Activated naive CD8-positive, alpha-beta T cell (primary cell): ENCODE measurements at regions not wholly inside any gene's neighbourhood (a gene's known extent, or its start where the extent isn't known, plus 50 kb on each side); places are given as distances from the start of the nearest gene placed in this dataset.
A peak's percentile ranks its signal among the peaks of the same experiment; 100 is the strongest.

Experiments used
- H3K27ac Mint-ChIP-seq: one replicate; pipeline ENCODE4 v1.8.0; 2021; ENCODE audit warnings: mixed read lengths
- H3K27me3 Mint-ChIP-seq: one replicate; pipeline ENCODE4 v1.8.0; 2021; ENCODE audit warnings: mixed read lengths
- H3K36me3 Mint-ChIP-seq: one replicate; pipeline ENCODE4 v1.8.0; 2021; ENCODE audit warnings: mixed read lengths
- H3K4me1 Mint-ChIP-seq: one replicate; pipeline ENCODE4 v1.8.0; 2021; ENCODE audit warnings: low read depth, mixed read lengths
- H3K4me3 Mint-ChIP-seq: one replicate; pipeline ENCODE4 v1.8.0; 2021; ENCODE audit warnings: mild to moderate bottlenecking, mixed read lengths
- H3K9me3 Mint-ChIP-seq: one replicate; pipeline ENCODE4 v1.8.0; 2021; ENCODE audit warnings: low read depth, mixed read lengths

DNA sequence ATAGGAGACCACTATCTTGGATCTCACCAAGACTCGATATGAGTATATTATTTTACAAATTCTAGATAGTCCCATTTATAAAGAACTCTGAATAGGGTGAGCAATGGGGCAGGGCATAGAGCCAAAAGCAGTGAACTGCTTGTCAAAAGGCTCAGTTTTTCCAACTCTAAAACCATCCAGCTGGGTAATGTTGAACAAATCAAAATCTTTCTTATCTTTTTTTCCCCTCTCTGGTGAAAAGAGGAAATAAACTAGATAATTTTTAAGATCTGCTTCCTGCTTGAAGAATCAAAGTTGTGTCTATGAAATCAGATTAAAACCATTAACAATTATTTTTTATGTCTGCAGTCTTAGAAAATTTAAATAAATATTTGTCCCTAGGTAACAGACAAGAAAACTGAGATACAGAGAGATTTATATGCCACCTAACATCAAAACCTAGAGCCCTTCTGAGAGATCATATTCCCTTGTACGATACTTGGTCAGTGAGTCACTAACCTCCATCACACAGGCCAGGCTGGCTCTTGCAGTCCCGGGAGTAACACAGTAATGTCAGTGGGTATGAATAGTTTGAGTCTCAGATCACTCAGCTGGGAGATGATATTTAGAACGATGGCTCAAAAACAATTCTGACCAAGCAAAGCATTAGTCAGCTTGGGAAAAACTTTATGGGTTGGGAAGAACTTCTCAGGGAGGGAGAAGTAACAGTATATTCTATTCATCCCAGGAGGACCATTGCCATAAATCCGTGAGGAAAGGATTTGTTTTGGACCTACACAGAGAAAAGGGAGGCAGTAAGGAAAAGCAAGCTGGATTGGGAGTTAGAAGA is 178.8 kb downstream of the REEP3 start:
- Mint-ChIP-seq H3K4me1 (peaks cover 12% of the 10 kb centered on the region), H3K9me3 (no peaks in the 10 kb centered on the region), H3K4me3 (no peak overlapping the region), H3K27ac (peak overlapping the region; percentile 24), H3K27me3 (no peaks in the 10 kb centered on the region), H3K36me3 (no peaks in the 10 kb centered on the region)

GRCh38 chr10:63700631-63701156 is 179.5 kb downstream of the REEP3 start:
- Mint-ChIP-seq H3K27ac (no peak overlapping the region), H3K9me3 (no peaks in the 10 kb centered on the region)

GRCh38 chr10:63702092-63702491 is 180.9 kb downstream of the REEP3 start:
- H3K4me1 Mint-ChIP-seq = peaks cover 19% of the 10 kb centered on the region
- H3K27me3 Mint-ChIP-seq = no peaks in the 10 kb centered on the region
- no peak overlapping the region for H3K4me3 Mint-ChIP-seq
- H3K36me3 Mint-ChIP-seq = no peaks in the 10 kb centered on the region
- no peaks in the 10 kb centered on the region for H3K9me3 Mint-ChIP-seq
- no peak overlapping the region for H3K27ac Mint-ChIP-seq

More at GRCh38 chr10:63700631-63701156, 179.5 kb downstream of the REEP3 start:
- Mint-ChIP-seq H3K27me3 (no peaks in the 10 kb centered on the region), H3K36me3 (no peaks in the 10 kb centered on the region), H3K4me1 (peaks cover 12% of the 10 kb centered on the region), H3K4me3 (no peak overlapping the region)

DNA sequence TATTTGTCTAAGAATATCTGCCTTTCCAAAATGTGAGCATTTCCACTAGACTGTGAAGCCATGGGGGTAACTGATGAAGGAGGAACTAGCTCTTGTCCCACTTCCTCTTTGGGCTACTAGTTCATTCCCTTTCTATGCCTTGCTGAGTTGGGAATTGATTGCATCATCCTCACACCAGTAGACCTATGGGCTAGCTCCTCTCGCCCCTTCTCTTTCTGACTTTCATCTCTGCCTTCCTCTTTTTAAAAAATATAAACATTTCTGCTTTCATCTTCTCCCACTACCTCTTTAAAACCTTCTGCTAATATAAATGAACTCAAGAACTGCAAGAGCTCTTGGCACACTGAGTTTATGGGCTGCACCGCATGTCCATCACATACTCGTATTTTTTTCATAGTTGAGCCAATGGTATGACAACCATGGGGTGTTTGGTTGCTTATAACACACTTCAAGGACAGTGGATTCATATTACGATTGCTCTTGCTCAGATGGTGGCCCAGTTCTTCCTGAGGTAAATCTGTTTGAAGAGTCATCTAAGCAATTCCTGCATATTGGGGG is 182.0 kb downstream of the REEP3 start:
- no peaks in the 10 kb centered on the region for H3K27me3 Mint-ChIP-seq
- no peaks in the 10 kb centered on the region for H3K36me3 Mint-ChIP-seq
- H3K27ac Mint-ChIP-seq = no peak overlapping the region
- no peak overlapping the region for H3K4me3 Mint-ChIP-seq
- H3K9me3 Mint-ChIP-seq = no peaks in the 10 kb centered on the region
- H3K4me1 Mint-ChIP-seq = peaks cover 29% of the 10 kb centered on the region

DNA sequence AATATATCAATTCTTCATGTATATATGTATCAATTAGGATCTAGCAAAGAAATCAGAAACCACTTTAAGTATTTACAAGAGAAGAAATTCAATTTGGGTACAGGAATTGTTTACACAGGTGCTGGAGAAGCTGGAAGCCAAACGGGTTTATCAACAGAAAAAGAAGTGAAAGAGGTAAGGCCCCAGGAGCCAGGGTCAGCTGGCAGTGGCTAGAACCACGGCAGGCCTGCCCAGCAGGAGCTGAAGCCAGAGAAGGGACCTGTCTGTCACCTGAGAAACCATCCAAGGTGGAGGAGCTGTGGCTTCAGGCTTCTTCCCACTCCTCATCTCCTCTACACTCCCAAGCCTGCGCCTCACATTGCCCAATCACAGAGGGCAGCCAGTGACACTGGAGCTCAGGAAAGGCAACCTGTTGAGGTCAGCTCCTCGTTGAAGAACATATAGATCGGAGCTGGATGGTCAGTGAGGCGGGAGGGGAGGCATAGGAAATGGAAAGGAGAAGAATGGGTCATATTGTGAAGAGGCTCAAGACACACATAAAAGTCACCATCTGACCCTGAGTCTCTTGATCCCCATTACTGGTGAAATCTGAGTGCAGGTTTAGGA is 182.6 kb downstream of the REEP3 start:
- peaks cover 32% of the 10 kb centered on the region for H3K4me1 Mint-ChIP-seq
- no peaks in the 10 kb centered on the region for H3K36me3 Mint-ChIP-seq
- H3K9me3 Mint-ChIP-seq = no peaks in the 10 kb centered on the region
- H3K27me3 Mint-ChIP-seq = no peaks in the 10 kb centered on the region
- H3K4me3 Mint-ChIP-seq = no peak overlapping the region
- H3K27ac Mint-ChIP-seq = no peak overlapping the region

DNA sequence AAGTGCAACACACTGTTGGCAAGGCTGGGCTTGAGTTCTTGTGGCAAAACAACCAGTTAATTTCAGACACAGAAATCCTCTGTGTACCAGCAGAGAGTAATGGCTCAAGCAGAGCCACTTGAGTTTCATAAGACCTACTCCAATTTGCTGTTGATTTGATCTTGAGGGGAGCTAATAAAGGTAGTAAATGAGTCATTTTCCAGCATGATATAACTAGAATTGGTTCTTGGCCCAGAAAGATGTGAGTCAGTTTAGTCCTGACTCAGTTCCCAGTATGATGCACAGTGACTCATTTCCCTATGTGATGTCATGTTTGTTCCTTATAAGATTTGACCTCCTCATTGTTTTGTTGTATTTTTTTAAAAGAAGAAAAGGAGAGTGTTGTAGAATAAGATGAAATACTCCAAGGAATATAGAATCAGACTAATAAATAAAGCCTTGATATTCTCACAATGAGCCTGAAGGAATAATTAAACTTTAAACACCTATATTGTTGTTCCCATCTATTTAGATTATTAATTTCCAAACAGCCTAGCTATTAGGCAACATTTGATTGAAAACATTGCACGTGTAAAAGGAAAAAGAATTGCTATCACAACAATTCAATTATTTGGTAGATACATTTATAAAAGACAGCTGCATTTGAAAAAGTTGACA is 186.2 kb downstream of the REEP3 start:
- no peaks in the 10 kb centered on the region for H3K9me3 Mint-ChIP-seq
- peak overlapping the region; percentile 22 for H3K27ac Mint-ChIP-seq
- H3K36me3 Mint-ChIP-seq = no peaks in the 10 kb centered on the region
- no peaks in the 10 kb centered on the region for H3K27me3 Mint-ChIP-seq
- peaks cover 23% of the 10 kb centered on the region for H3K4me1 Mint-ChIP-seq
- H3K4me3 Mint-ChIP-seq = no peak overlapping the region

DNA sequence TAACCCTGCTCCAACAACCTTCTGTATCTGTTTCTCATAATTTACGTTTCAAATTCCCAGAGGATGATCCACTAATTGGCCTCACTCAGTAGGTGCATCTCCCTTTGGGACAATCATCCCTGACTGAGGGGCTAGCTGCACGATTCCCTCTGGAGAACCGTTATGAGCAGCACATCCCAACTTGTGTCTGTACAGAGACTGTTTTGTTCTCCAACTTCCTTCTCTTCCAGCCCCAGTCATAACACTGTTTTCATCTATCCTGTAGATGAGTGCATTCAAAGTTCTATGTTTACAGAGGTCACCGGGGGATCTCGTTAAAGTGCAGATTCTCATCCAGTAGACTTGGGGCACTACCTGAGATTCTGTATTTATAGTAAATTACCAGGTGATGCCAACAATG is 187.2 kb downstream of the REEP3 start:
- Mint-ChIP-seq H3K27me3 (no peaks in the 10 kb centered on the region), H3K4me3 (no peak overlapping the region), H3K9me3 (no peaks in the 10 kb centered on the region), H3K27ac (peak overlapping the region; percentile 38), H3K4me1 (peaks cover 23% of the 10 kb centered on the region), H3K36me3 (no peaks in the 10 kb centered on the region)

DNA sequence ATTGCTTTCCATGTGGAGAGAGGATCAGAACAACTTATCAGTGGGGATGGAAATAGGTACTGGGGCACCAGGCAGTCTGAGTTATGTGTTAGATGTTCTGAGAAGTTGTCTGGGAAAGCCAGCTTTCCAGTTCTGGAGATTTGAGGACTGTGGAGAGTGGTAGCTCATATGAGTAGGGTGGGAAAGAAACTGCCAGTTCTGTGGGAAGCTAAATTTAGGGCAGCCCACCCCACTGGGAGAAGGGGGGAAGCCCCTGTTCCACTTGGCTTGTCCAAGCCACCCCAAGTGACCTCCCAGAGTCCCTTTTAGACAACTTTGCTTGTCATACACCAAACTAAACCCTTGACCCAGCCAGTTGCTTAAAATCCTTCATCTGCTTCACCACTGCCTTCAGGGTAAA is 189.5 kb downstream of the REEP3 start:
- no peaks in the 10 kb centered on the region for H3K9me3 Mint-ChIP-seq
- peaks cover 20% of the 10 kb centered on the region for H3K4me1 Mint-ChIP-seq
- H3K36me3 Mint-ChIP-seq = no peaks in the 10 kb centered on the region
- no peaks in the 10 kb centered on the region for H3K27me3 Mint-ChIP-seq
- H3K27ac Mint-ChIP-seq = no peak overlapping the region
- no peak overlapping the region for H3K4me3 Mint-ChIP-seq

- Mint-ChIP-seq H3K27me3 (no peaks in the 10 kb centered on the region), H3K4me3 (no peak overlapping the region), H3K27ac (peak overlapping the region; percentile 35), H3K36me3 (no peaks in the 10 kb centered on the region), H3K9me3 (no peaks in the 10 kb centered on the region), H3K4me1 (peaks cover 20% of the 10 kb centered on the region)
Measured at GRCh38 chr10:63711361-63711760, 190.2 kb downstream of the REEP3 start.

DNA sequence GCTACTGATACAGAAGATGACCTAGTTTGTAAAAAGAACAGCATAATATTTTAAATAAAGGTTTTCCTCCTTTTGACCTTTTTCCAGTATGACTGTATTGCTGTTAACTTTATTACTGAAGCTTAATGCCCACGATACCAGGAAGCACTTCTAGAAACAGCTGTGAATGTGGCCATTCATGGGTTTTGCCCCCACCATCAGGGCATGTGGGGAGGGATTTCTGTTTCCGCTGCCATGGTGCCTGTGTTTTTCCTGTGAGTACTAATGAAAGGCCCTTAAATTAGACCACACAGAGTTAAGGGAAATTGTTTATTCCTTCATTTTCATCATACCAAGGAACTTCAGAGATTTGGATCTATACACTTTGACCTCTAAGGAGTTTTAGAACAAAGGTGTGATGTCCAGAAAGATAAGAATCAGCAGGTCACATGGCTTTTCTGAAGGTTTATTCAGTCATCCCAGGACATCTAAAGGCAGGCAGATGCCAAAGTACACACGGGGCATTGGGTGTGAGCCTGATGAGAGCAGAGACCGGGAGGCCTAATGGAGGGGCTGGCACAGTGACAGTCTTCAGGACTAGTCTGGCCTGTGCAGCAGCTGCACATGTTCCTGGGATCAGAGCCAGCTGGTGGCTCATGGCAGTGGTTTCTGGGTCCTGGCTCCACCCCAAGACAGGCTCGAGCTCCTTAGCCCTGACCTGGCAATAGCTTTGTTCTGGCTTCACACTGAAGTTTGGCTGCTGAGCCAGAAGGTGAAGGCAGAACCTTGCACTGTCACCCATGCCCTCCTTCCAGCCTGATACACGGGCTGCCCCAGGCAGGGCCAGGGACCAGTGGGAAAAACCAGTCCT is 190.9 kb downstream of the REEP3 start:
- no peaks in the 10 kb centered on the region for H3K27me3 Mint-ChIP-seq
- no peak overlapping the region for H3K4me3 Mint-ChIP-seq
- H3K36me3 Mint-ChIP-seq = no peaks in the 10 kb centered on the region
- H3K27ac Mint-ChIP-seq = no peak overlapping the region
- no peaks in the 10 kb centered on the region for H3K9me3 Mint-ChIP-seq
- H3K4me1 Mint-ChIP-seq = peaks cover 13% of the 10 kb centered on the region

DNA sequence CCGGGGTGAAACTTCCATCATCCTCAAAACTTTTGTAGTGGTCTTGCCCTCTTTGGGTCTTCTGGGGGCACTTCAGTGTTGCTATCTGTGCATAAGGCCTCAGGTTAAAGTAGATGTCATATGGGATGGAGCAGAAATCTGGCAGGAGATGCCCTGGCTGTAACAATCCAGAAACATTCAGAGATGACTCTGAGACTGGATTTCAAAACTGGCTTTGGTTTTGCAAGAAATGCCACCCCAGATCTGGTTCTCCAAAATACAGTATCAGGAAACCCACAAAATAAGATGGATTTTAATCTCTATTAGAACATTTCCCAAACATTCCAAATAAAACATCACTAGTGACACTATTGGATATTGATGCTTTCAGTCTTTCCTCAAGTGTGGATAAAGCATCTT is 191.5 kb downstream of the REEP3 start:
- H3K9me3 Mint-ChIP-seq = no peaks in the 10 kb centered on the region
- H3K27me3 Mint-ChIP-seq = no peaks in the 10 kb centered on the region
- H3K36me3 Mint-ChIP-seq = no peaks in the 10 kb centered on the region
- no peak overlapping the region for H3K4me3 Mint-ChIP-seq
- peak overlapping the region; percentile 17 for H3K27ac Mint-ChIP-seq
- peaks cover 7% of the 10 kb centered on the region for H3K4me1 Mint-ChIP-seq

DNA sequence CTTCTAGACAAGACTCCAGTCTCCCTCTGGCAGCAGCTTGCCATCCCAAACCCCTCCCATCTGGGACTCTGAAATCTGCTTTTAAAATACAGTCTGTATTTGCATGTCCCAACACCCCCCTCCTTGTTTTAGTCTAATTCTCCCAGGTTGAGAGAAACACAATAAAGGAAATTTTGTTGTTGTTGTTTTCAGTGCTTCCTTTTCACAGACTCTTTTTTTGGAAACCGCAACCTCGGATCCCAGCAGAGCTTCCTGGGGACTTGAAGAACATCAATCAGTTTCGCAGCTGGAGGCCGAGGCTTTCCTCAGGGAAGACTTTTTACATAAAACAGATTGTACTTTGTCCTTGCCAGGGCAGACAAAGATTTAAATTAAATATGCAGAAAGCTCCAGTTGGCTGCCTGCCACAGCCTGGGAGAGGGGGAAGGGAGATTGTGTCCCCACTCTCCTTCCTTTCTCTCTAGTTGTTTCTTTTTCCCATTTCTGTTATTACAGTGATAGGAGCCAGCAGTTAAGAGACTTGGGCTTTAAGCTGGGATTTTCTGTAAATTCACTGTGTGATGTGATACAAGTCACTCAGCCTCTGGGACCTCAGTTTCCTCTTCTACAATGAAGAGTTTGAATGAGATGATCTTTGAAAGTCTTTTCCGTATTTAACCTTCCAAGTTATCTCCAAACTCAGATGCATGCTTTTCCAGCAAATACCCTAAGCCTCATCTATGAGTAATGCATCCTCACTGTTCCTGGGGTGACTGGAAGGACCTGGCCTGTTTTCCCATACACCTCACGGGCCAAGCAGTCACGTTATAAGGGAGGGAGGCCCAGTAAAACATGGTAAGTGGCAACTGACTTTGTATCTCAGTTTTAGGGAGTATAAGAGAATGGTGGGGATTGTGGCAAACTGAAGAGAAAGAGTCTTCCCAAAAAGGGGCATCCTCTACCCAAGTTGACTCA is 192.3 kb downstream of the REEP3 start:
- H3K27me3 Mint-ChIP-seq = no peaks in the 10 kb centered on the region
- H3K9me3 Mint-ChIP-seq = no peaks in the 10 kb centered on the region
- H3K36me3 Mint-ChIP-seq = no peaks in the 10 kb centered on the region
- H3K4me3 Mint-ChIP-seq = no peak overlapping the region
- peak overlapping the region; percentile 31 for H3K27ac Mint-ChIP-seq
- H3K4me1 Mint-ChIP-seq = peaks cover under 1% of the 10 kb centered on the region

DNA sequence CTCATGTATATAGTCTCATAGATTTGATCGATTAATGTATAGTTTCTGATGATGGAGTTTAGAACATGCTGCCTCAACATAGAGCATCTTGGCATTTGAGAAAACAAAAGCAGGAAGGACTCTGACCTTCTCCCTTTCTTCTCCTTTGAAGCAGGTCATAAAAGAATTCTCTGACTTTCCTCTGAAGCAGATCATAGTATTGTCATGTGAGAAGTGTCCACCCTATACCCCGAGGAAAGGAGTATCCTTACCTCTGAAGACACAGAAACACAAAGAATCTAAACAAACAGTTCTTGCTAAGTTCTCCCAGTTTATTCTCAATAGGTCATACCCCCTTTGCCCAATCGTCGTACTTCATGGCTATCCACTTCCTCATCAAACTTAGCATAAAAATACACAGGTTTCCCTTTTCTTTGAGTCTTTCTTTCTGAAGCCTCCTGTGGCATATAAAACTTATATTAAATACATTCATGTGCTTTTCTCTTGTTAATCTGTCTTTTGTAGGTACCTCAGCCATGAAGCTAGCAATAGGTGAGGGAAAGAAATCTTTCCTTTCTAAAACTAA is 194.9 kb downstream of the REEP3 start:
- no peak overlapping the region for H3K4me3 Mint-ChIP-seq
- peaks cover 7% of the 10 kb centered on the region for H3K4me1 Mint-ChIP-seq
- H3K9me3 Mint-ChIP-seq = no peaks in the 10 kb centered on the region
- H3K27me3 Mint-ChIP-seq = no peaks in the 10 kb centered on the region
- no peaks in the 10 kb centered on the region for H3K36me3 Mint-ChIP-seq
- no peak overlapping the region for H3K27ac Mint-ChIP-seq
